Activated CD8-positive, alpha-beta memory T cell treated with anti-CD3 and anti-CD28 coated beads, Interleukin-2, amount 10 ng/mL, durations not matched to agents 7 days and 5 days (primary cell): ENCODE measurements at regions not wholly inside any gene's neighbourhood (a gene's known extent, or its start where the extent isn't known, plus 50 kb on each side); places are given as distances from the start of the nearest gene placed in this dataset.

Source experiments
- ATAC-seq: fragments of 150-1000 bp; cut with Tn5 transposase; one replicate; pipeline ENCODE4 v1.10.0; 2021; ENCODE audit warnings: moderate library complexity
- CTCF ChIA-PET: fragments of 350-600 bp; sonication (Branson Sonifier 250); formaldehyde crosslinking; loops from one replicate; lab custom pipeline; 2021; ENCODE audit warnings: antibody characterized with exemption; lab: Charles Lee
- DNase-seq: peaks from one replicate; pipeline ENCODE4 v3.0.0-alpha.2; 2020
- H3K27ac Mint-ChIP-seq: one replicate; pipeline ENCODE4 v1.8.0; 2021; ENCODE audit warnings: mild to moderate bottlenecking, mixed read lengths
- H3K27me3 Mint-ChIP-seq: one replicate; pipeline ENCODE4 v1.8.0; 2021; ENCODE audit warnings: mixed read lengths
- H3K36me3 Mint-ChIP-seq: one replicate; pipeline ENCODE4 v1.8.0; 2021; ENCODE audit warnings: mild to moderate bottlenecking, mixed read lengths
- H3K4me1 Mint-ChIP-seq: one replicate; pipeline ENCODE4 v1.8.0; 2021; ENCODE audit warnings: mixed read lengths
- H3K4me3 Mint-ChIP-seq: one replicate; pipeline ENCODE4 v1.8.0; 2021; ENCODE audit warnings: mild to moderate bottlenecking, moderate library complexity, mixed read lengths
- H3K9me3 Mint-ChIP-seq: one replicate; pipeline ENCODE4 v1.8.0; 2022; ENCODE audit warnings: low read depth, mixed read lengths

GRCh38 chr12:90851800-90852718 lies 102.9 kb downstream of the CCER1 start:
- ATAC-seq (no peak), DNase-seq (no peak)
- H3K27ac Mint-ChIP-seq, result no peak overlapping the region
- H3K36me3 Mint-ChIP-seq, result no peaks in the 10 kb centered on the region
- CTCF ChIA-PET, result no interaction called here
- peaks cover 3% of the 10 kb centered on the region for H3K4me1 Mint-ChIP-seq
- no peaks in the 10 kb centered on the region for H3K27me3 Mint-ChIP-seq
- no peak overlapping the region for H3K4me3 Mint-ChIP-seq
- no peaks in the 10 kb centered on the region for H3K9me3 Mint-ChIP-seq

- Mint-ChIP-seq H3K27ac (no peak overlapping the region), H3K36me3 (no peaks in the 10 kb centered on the region), H3K9me3 (no peaks in the 10 kb centered on the region), H3K27me3 (no peaks in the 10 kb centered on the region), H3K4me1 (no peaks in the 10 kb centered on the region), H3K4me3 (no peak overlapping the region)
- ATAC-seq (no peak), DNase-seq (no peak)
- CTCF ChIA-PET, result interaction anchor here (0.6 kb wide), 1 partner anchor 828 kb away, joined by 3 read pairs; no protein-coding TSS in a partner anchor
Measured at GRCh38 chr12:90842477-90842876, 112.5 kb downstream of the CCER1 start.

- H3K9me3 Mint-ChIP-seq, result no peaks in the 10 kb centered on the region
- ATAC-seq, result no peak
- H3K27me3 Mint-ChIP-seq, result no peaks in the 10 kb centered on the region
- H3K27ac Mint-ChIP-seq, result no peak overlapping the region
- CTCF ChIA-PET, result no interaction called here
- DNase-seq, result no peak
- H3K4me1 Mint-ChIP-seq, result no peaks in the 10 kb centered on the region
- no peak overlapping the region for H3K4me3 Mint-ChIP-seq
- H3K36me3 Mint-ChIP-seq, result no peaks in the 10 kb centered on the region
Measured at GRCh38 chr12:90841336-90841735, 113.6 kb downstream of the CCER1 start.

GRCh38 chr12:90839346-90839745 lies 115.6 kb downstream of the CCER1 start:
- Mint-ChIP-seq H3K9me3 (no peaks in the 10 kb centered on the region), H3K36me3 (no peaks in the 10 kb centered on the region), H3K27me3 (no peaks in the 10 kb centered on the region), H3K4me1 (no peaks in the 10 kb centered on the region), H3K4me3 (no peak overlapping the region), H3K27ac (no peak overlapping the region)
- DNase-seq (no peak), ATAC-seq (no peak)
- CTCF ChIA-PET, result no interaction called here

- CTCF ChIA-PET, result no interaction called here
- H3K4me1 Mint-ChIP-seq, result no peaks in the 10 kb centered on the region
- no peaks in the 10 kb centered on the region for H3K27me3 Mint-ChIP-seq
- H3K27ac Mint-ChIP-seq, result no peak overlapping the region
- H3K4me3 Mint-ChIP-seq, result no peak overlapping the region
- ATAC-seq, result no peak
- H3K36me3 Mint-ChIP-seq, result no peaks in the 10 kb centered on the region
- H3K9me3 Mint-ChIP-seq, result no peaks in the 10 kb centered on the region
- no peak for DNase-seq
Measured at GRCh38 chr12:90836689-90837088, 118.3 kb downstream of the CCER1 start.

- H3K9me3 Mint-ChIP-seq, result no peaks in the 10 kb centered on the region
- no peak for DNase-seq
- CTCF ChIA-PET, result no interaction called here
- no peak overlapping the region for H3K4me3 Mint-ChIP-seq
- no peak for ATAC-seq
- no peaks in the 10 kb centered on the region for H3K36me3 Mint-ChIP-seq
- H3K27ac Mint-ChIP-seq, result no peak overlapping the region
- H3K27me3 Mint-ChIP-seq, result no peaks in the 10 kb centered on the region
- H3K4me1 Mint-ChIP-seq, result no peaks in the 10 kb centered on the region
Measured at GRCh38 chr12:90833228-90833627, 121.7 kb downstream of the CCER1 start.

GRCh38 chr12:90832427-90832826 lies 122.5 kb downstream of the CCER1 start:
- no peak for ATAC-seq
- CTCF ChIA-PET, result no interaction called here
- H3K4me1 Mint-ChIP-seq, result no peaks in the 10 kb centered on the region

GRCh38 chr12:90831712-90832111 lies 123.3 kb downstream of the CCER1 start:
- Mint-ChIP-seq H3K4me3 (no peak overlapping the region), H3K36me3 (no peaks in the 10 kb centered on the region), H3K27ac (no peak overlapping the region), H3K27me3 (no peaks in the 10 kb centered on the region), H3K9me3 (no peaks in the 10 kb centered on the region), H3K4me1 (no peaks in the 10 kb centered on the region)
- DNase-seq (no peak), ATAC-seq (no peak)
- CTCF ChIA-PET, result no interaction called here

More at GRCh38 chr12:90832427-90832826, 122.5 kb downstream of the CCER1 start:
- no peak for DNase-seq
- H3K4me3 Mint-ChIP-seq, result no peak overlapping the region
- H3K27ac Mint-ChIP-seq, result no peak overlapping the region
- no peaks in the 10 kb centered on the region for H3K27me3 Mint-ChIP-seq
- H3K9me3 Mint-ChIP-seq, result no peaks in the 10 kb centered on the region
- H3K36me3 Mint-ChIP-seq, result no peaks in the 10 kb centered on the region

- no peak for ATAC-seq
- H3K27me3 Mint-ChIP-seq, result no peaks in the 10 kb centered on the region
- no peak overlapping the region for H3K27ac Mint-ChIP-seq
- DNase-seq, result no peak
- H3K36me3 Mint-ChIP-seq, result no peaks in the 10 kb centered on the region
- no peak overlapping the region for H3K4me3 Mint-ChIP-seq
- no peaks in the 10 kb centered on the region for H3K4me1 Mint-ChIP-seq
- CTCF ChIA-PET, result no interaction called here
- H3K9me3 Mint-ChIP-seq, result no peaks in the 10 kb centered on the region
Measured at GRCh38 chr12:90829044-90829443, 125.9 kb downstream of the CCER1 start.

GRCh38 chr12:90828621-90829020 lies 126.4 kb downstream of the CCER1 start:
- no peak overlapping the region for H3K27ac Mint-ChIP-seq
- ATAC-seq, result no peak
- no peaks in the 10 kb centered on the region for H3K27me3 Mint-ChIP-seq
- no peak overlapping the region for H3K4me3 Mint-ChIP-seq
- H3K9me3 Mint-ChIP-seq, result no peaks in the 10 kb centered on the region
- no peaks in the 10 kb centered on the region for H3K4me1 Mint-ChIP-seq
- no peak for DNase-seq
- H3K36me3 Mint-ChIP-seq, result no peaks in the 10 kb centered on the region
- CTCF ChIA-PET, result no interaction called here

- H3K4me1 Mint-ChIP-seq, result no peaks in the 10 kb centered on the region
- H3K27me3 Mint-ChIP-seq, result no peaks in the 10 kb centered on the region
- H3K9me3 Mint-ChIP-seq, result no peaks in the 10 kb centered on the region
- no peak overlapping the region for H3K27ac Mint-ChIP-seq
- H3K4me3 Mint-ChIP-seq, result no peak overlapping the region
- no peak for DNase-seq
- CTCF ChIA-PET, result no interaction called here
- ATAC-seq, result no peak
- H3K36me3 Mint-ChIP-seq, result no peaks in the 10 kb centered on the region
Measured at GRCh38 chr12:90827567-90827966, 127.4 kb downstream of the CCER1 start.

- Mint-ChIP-seq H3K4me3 (no peak overlapping the region), H3K36me3 (no peaks in the 10 kb centered on the region)
Measured at GRCh38 chr12:90826036-90826435, 128.9 kb downstream of the CCER1 start.

GRCh38 chr12:90823859-90824258 lies 131.1 kb downstream of the CCER1 start:
- ATAC-seq (no peak), DNase-seq (no peak)
- H3K27ac Mint-ChIP-seq, result no peak overlapping the region
- CTCF ChIA-PET, result no interaction called here
- H3K4me1 Mint-ChIP-seq, result no peaks in the 10 kb centered on the region
- no peaks in the 10 kb centered on the region for H3K9me3 Mint-ChIP-seq
- H3K4me3 Mint-ChIP-seq, result no peak overlapping the region
- no peaks in the 10 kb centered on the region for H3K27me3 Mint-ChIP-seq
- H3K36me3 Mint-ChIP-seq, result no peaks in the 10 kb centered on the region

More at GRCh38 chr12:90826036-90826435, 128.9 kb downstream of the CCER1 start:
- Mint-ChIP-seq H3K27me3 (no peaks in the 10 kb centered on the region), H3K4me1 (no peaks in the 10 kb centered on the region), H3K9me3 (no peaks in the 10 kb centered on the region), H3K27ac (no peak overlapping the region)
- no peak for DNase-seq
- ATAC-seq, result no peak
- CTCF ChIA-PET, result interaction anchor here (1.6 kb wide), 1 partner anchor 19 kb away, joined by 3 read pairs; no protein-coding TSS in a partner anchor

GRCh38 chr12:90819709-90820108 lies 135.3 kb downstream of the CCER1 start:
- no peaks in the 10 kb centered on the region for H3K36me3 Mint-ChIP-seq
- H3K9me3 Mint-ChIP-seq, result no peaks in the 10 kb centered on the region
- ATAC-seq (no peak), DNase-seq (no peak)
- no peaks in the 10 kb centered on the region for H3K27me3 Mint-ChIP-seq
- no peak overlapping the region for H3K27ac Mint-ChIP-seq
- H3K4me1 Mint-ChIP-seq, result no peaks in the 10 kb centered on the region
- no peak overlapping the region for H3K4me3 Mint-ChIP-seq
- CTCF ChIA-PET, result no interaction called here
